ENCODE measurements at regions not wholly inside any gene's neighbourhood (a gene's known extent, or its start where the extent isn't known, plus 50 kb on each side); places are given as distances from the start of the nearest gene placed in this dataset.

DNA sequence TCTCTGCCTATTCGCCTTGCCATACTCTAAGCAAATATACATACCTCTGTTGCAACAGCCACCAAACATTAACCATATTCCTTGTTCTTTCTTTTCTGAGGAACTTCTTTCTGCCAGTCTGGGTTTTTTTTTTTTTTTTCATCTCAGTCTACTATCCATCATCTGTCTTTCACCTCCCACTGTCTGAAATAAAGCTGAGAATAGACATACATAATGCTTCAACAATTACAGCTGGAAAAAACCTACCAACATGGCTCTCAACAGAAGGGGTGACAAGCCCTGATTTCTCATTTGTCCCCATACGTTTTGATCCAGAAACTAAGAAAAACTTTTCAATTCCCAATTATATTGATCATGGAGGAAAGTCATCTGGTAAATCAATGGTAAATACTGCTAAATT lies 728.8 kb upstream of the POU3F3 start:
- TF ChIP-seq, protein P1, sequence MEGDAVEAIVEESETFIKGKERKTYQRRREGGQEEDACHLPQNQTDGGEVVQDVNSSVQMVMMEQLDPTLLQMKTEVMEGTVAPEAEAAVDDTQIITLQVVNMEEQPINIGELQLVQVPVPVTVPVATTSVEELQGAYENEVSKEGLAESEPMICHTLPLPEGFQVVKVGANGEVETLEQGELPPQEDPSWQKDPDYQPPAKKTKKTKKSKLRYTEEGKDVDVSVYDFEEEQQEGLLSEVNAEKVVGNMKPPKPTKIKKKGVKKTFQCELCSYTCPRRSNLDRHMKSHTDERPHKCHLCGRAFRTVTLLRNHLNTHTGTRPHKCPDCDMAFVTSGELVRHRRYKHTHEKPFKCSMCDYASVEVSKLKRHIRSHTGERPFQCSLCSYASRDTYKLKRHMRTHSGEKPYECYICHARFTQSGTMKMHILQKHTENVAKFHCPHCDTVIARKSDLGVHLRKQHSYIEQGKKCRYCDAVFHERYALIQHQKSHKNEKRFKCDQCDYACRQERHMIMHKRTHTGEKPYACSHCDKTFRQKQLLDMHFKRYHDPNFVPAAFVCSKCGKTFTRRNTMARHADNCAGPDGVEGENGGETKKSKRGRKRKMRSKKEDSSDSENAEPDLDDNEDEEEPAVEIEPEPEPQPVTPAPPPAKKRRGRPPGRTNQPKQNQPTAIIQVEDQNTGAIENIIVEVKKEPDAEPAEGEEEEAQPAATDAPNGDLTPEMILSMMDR (conservative IDR thresholded peaks at IDR 0.05 in 1 of 2, IDR thresholded peaks at IDR 0.05 in 1 of 2; ENCODE audit: extremely low read depth in 1 of 2, insufficient read depth in 1 of 2, low read depth in 1 of 2, low read length in 2 of 2), result no peak
- TF ChIP-seq EZH2 (IDR thresholded peaks at IDR 0.05; ENCODE audit: borderline replicate concordance, low read length), result no peak

Measured in mammary epithelial cell (primary cell).